HG03039 (cell line): ENCODE measurements at regions not wholly inside any gene's neighbourhood (a gene's known extent, or its start where the extent isn't known, plus 50 kb on each side); places are given as distances from the start of the nearest gene placed in this dataset.

Experiments
- ATAC-seq: cut with Tn5 transposase; IDR thresholded peaks from one replicate; pipeline ENCODE4 v1.9.1; 2021; ENCODE audit warnings: mild to moderate bottlenecking, moderate library complexity; ENCODE audit not compliant: unreplicated experiment

DNA sequence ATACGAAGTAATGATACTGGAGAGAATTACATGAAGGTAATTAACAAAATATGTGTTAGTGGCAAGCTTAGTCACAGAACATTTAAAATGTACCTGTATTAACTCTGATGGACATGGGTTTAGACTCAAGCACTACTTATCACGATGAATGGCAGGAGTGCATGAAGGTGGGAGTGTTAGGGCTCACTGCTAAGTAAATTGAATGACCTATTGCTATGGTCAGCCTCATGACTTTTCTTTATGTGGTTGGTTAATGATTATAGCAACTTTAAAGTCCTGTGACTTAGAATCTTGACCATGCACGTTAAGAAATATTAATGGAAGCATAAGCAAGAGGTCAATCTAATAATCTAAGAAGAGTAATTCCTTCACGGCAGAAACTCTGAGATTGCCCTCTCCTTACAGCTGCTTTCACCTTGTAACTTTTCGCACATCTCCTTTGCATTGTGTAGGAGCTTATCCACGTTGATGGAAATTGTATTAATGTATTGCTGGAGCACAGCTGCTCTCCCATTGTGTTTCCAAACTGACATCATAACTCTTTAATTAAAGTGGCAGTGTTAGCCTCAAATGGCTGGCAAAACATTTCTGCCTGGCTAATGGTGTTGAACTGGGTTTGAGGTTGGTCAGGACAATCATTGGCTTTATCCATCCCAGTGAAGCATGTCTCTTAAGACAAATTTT is 114.5 kb downstream of the RXFP2 start:
- ATAC-seq, result no peak

DNA sequence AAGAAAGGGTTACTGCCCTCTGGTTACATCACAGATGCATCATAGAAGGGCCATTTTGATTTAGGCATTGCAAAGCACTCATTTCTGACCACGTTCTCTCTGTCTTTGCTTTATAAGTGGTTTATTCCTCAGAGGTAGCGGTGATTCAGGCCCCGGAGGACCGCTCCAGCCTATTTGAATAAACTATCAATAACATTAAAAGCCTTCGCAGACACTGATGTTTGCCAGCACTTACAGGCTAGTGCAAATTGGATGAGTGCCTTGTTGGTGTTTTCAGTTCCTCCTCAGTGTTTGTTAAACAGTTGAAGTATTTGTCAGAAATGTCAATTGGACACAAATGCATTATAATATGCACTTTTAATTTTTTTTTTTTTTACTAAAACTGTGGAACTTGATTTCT is 120.2 kb downstream of the RXFP2 start:
- ATAC-seq, result no peak

DNA sequence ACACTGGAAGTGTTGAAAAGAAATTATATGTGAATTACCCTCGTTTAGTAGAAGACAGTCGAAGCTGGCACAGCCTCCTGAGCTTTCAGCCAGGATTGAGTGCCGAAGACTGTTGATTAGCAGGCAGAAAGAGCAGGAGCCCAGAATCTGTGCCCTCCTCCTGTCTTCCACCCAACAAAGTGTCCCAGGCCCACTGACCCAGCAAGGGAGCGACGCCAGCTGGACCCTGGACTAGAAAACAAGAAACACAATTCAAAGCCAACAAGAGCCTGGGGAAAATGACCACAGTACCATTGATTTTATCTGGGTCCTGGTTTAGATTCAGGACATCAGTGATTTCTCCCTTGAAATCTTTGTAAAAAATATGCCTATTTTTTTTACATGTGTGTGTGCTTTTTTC is 120.7 kb downstream of the RXFP2 start:
- no peak for ATAC-seq

DNA sequence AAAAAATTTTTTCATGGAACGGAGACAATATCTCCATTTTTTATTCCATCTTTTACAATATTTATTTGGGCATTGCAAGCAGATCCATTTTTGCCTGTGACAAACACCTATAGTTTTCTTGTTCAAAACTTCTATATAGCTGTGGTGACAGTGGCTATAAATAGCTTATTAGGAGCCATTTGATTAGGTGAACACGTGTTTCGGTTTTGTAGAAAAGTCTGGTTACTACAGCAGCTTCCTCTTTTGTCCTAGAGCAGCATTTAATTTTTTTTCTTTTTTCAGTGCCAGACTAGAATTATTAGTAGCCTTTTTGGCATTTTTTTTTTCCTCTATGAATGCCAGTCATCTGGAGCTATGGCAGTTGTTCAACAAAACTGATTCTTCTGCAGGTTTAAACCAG is 123.5 kb downstream of the RXFP2 start:
- ATAC-seq, result no peak

DNA sequence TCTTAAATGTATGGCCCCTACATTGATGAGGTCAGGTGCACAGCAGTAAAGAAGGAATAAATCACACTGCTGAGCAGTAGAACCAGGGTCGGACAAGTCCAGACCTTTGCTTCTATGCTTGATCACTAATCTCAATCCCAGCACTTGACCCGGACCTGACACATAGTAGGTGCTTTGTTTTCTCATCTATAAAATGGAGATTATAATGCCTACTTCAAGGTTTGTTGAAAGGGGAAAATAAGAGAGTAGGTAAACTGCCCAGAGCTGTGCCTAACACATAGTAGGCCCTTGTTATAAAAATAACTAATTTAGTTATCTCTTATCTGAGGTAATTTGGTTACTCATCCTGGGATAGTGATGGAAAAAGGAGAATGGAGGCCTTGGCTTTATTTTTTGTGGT is 125.0 kb downstream of the RXFP2 start:
- no peak for ATAC-seq

DNA sequence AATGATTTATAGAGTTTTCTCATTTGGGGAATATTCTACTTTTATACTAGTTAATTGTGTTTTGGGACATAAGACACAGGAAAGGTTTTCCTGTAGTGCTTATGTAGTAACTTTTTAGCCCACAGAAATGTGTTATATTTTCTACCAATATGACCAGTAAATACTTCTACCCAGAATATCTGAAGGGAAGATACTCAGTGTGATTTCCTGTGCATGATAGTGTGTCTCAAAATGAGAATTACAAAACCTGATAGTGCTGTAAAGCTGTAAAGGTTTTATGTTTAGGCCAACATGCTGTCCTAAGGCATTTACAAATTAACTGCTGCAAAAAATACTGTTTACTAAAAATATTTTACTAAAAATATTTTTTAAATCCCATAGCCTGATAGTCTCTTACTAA is 126.8 kb downstream of the RXFP2 start:
- no peak for ATAC-seq

DNA sequence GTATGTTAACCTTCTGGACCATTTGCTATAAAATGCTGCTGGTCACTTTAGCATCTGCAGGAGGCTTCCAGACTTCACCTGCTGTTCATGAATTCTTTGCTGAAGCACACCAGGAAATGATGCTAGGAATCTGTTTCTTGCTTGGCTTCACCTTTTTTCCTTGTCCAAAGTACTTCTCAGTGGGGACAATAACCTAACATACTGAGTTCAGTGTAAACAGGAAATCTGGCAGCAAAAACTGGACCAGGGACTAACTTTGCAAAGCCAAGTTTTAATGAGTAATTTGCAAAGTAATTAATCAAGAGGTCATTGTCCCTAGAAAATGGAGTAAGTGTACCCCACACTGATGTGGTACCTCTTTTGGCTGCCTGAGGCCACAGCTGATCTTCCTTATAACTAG is 128.4 kb downstream of the RXFP2 start:
- no peak for ATAC-seq

DNA sequence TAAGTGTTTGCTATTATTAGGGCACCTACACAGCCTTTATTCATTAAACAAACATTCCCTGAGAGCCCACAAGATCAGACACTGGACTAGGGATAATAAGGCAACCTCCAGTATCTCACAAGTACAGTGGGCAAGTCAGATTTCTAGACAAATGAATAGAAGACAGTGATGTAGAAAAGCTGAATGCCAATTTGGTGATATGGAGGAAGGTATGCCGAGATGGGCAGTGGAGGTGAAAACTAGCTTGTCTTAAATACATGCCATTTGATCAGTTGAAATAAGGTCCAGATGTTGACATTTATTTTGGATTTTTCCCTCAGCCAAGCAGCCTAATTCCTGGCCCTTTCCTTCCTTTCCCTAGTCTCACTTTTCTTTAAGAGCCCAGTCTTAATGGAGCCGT is 130.3 kb downstream of the RXFP2 start:
- no peak for ATAC-seq

DNA sequence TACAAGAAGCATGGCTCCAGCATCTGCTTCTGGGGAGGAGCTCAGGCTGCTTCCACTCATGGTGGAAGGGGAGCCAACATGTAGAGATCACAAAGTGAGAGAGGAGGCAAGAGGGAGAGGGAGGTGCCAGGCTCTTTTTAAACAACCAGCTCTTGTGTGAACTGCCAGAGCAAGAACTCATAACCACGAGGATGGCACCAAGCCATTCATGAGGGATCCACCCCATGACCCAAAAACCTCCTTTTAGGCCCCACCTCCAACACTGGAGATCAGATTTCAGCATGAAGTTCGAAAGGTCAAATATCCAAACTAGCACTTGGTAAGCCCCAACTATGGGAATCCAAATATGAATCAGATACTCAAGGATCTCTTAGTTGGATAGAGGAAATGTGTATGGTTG is 131.2 kb downstream of the RXFP2 start:
- no peak for ATAC-seq

DNA sequence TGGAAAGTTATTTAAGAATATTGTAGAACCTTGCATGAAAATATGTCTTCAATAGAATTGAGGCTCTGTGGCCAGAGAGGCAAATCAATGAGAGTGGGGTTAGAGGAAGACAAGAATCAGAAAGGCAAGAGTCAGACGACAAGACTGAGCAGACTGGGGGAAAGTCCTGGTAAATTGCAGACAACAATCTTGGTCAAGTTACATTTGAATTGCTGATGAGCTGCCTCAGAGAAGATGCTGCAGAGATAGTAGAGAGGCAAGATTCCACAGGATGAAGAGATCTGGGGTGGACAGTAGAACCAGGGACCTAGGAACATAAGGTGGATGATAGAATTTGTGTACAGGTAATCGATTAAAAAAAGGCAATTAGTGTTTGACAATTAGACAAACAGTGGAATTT is 133.8 kb downstream of the RXFP2 start:
- ATAC-seq, result no peak

DNA sequence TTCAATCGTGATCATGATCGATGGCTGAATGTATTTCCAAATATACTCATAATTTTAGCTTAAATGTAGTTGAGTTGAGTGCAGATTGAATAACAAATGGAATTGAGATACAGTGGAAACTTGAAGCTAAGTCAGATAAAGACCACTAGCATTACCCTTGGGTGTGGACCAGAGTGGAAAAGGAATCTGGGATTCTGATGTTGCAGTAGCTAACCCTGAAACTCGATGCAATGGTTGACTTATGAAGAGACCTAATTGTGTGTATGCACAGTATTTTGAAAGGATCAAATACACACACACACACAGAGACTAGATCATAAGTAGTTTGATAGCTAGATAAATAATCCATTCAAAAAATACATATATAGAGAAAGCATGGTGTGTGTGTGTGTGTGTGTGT is 135.8 kb downstream of the RXFP2 start:
- ATAC-seq, result no peak

DNA sequence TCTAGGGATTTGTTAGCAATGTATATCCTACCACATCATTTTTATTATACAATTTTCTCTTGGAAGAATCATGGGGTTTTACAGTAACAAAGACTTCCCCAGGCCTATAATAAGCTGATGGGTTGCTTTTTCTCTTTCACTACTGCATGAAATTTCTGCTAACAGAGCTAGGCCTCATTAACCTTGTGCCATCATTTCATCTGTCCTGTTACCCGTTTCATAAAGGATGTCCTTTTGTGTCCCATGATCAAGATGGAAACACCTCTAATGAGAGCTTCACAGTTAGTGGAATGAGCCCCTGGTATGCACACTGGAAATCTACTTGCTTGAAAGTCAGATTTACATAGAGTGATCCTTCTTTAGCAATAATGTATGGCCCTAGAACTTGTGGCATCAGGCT is 138.7 kb downstream of the RXFP2 start:
- ATAC-seq, result no peak

DNA sequence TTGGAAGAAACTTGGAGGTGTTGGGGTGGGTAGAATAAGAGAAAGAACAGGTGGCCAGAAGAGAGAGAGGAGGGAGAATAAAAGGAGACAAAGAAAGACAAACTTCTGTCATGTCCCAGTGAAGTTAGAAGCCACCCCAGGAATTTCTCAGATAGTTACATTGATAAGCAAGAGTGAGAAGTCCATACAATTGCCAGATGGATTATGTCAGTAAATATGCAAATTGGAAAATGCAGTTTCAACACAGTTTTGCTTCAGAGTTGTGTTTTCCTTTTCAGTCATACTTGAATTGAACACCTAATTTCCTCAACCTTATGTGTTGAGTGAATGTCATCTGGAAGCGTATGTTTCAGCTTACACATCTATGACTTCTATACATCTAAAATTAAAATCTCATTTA is 139.2 kb downstream of the RXFP2 start:
- ATAC-seq, result no peak

DNA sequence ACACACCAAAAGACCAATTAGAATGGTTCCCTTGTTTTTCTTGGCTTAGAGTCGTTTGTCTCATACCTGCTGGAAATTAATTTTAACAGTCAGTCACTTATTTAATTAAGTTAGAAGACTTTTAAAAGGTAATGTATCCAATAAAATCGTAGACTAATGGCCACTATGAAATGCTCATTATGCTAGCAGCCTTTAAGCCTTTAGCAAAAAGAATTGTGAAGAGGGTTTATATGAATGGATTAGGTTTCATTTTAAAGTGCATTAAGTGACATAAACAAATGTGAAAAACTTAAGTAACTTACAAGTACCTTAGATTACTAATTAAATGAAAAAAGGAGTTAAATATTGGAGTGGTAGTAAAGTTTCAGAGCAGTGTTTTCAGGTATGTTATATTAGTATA is 139.6 kb downstream of the RXFP2 start:
- no peak for ATAC-seq

DNA sequence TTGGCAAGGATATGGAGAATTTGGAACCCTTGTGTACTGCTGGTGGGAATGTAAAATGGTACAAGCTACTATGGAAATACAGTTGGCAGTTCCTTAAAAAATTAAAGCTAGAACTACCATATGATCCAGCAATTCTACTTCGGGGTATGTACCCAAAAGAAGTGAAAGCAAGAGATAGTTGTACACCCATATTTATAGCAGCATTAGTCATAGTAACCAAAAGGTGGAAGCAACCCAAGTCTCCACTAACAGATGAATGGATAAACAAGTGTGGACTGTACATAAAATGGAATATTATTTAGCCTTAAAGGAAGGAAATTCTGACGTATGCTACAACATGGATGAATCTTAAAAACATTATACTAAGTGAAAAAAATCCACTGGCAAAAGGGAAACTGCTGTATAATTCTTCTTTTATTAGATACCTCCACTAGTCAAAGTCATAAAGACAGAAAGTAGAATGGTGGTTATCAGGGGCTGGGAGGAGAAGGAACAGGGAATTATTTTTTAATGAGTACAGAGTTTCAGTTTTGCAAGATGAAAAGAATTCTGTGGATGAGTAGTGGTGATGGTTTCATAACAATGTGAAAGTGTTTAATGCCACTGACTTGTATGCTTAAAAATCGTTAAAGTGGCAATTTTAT is 141.6 kb downstream of the RXFP2 start:
- no peak for ATAC-seq

DNA sequence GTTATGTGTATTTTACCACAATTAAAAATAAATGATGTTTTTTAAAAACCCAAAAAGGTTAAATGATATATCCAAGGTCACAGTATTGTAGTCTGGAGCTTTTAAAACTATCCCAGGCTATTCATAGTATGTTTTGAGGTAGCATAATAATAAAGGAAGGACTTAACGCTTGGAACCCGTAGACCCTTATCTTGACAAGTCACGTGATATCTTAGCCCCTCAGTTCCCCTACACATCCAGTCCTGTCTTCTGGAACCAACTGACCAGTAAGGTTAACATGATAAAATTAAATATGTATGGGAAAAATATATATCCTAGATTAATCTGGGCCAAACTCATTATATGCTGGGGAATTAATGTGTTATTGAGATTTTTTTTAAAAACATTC is 142.2 kb downstream of the RXFP2 start:
- ATAC-seq, result no peak

DNA sequence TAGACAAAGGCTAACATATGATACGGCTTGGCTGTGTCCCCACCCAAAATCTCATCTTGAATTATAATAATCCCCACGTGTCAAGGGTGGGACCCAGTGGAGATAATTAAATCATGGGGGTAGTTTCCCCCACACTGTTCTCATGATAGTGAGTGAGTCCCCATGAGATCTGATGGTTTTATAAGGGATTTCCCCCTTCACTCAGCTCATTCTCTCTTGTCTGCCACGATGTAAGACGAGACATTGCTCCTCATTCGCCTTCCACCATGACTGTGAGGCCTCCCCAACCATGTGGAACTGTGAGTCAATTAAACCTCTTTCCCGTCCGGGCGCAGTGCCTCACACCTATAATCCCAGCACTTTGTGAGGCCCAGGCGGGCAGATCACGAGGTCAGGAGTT is 143.5 kb downstream of the RXFP2 start:
- ATAC-seq, result no peak

DNA sequence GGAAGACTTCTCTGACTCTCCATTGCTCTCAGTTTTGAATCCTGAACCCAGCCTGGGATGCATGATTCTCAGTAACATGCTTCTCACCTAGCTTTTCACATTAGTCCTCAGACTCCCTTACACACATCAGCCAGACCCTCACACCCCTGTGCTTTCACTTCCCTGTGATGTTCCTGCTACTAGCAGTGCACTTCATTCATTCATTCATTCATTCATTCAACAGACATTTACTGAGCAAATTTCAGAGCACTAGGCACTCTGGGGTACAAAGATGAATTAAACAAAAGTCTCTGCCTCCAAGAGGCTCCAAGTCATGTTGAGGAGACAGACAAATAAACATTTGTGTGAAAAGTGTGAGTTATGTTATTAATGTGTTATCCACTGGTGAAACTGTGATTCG is 145.2 kb downstream of the RXFP2 start:
- no peak for ATAC-seq

DNA sequence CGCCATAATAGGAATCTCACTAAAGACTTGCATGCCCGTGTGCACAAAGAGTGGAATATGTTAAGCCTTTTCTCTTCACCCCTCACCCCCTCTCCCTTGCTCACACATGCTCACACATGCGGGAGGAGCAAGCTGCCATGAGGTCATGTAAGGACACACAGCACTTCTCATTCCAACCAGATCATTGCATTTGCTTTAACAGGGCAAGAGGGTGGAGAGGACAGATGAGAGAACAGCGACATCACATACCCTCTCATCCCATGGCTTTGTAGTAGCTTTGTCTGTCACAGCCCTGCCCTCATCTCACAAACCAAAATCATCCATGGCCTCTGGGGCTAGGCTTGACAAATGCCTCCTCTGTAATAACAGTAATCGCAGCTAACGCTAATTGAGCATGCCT is 145.6 kb upstream of the FRY start:
- ATAC-seq, result no peak

DNA sequence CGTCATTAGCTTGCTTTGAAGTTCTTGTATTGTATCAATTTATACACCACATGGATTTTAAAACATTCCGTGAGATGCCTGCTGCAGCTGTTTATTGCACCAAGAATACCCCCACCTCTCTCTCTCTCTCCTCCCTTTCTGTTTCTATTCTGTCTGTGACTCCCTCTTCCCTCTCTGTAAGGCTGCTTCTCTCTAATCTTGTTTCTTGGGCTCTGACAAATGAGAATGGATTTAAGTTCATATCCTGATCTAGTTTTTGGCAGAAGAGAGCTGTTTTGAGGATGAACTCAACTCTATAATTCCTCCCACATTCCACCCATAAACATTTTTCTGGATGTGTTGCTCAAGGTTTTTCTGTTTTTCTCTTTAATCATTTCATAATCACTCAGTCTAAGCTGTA is 144.3 kb upstream of the FRY start:
- ATAC-seq, result no peak

DNA sequence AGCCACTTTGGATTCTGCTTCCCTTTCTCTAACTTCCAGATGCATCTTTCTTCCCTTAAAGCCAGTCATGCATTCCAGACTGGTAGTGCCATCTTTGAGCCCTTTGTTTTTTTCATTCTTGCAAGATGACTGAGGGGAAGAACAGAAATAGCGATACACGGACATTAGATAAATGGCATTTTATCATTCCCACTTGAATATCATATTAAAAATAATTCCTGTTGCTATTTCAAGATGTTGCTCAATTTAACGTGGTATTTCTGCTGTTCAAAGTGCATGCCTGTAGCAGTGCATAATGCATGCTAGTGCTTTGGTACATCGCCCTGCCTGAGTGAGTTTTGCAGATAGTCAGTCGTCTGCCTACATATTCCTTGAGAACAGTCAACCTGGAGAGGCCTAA is 140.6 kb upstream of the FRY start:
- ATAC-seq, result no peak

DNA sequence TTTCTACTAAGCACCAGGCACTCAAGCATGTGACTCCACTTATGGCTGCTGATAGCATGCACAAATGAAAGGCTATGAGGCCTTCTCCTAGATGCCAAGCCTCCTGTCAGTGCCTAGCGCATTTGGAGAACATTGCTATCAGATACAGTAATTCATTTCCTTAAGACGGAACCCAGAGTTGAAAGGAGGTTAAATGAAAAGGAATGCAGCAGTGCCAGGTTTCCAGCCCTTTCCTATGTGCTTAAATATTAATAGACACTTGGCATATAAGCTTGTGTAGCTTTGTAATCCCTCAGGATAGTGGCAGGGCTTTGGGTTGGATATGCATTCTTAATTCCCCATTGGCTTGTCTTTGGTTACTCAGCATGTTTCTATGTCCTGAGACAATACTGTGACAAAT is 140.1 kb upstream of the FRY start:
- ATAC-seq, result no peak

DNA sequence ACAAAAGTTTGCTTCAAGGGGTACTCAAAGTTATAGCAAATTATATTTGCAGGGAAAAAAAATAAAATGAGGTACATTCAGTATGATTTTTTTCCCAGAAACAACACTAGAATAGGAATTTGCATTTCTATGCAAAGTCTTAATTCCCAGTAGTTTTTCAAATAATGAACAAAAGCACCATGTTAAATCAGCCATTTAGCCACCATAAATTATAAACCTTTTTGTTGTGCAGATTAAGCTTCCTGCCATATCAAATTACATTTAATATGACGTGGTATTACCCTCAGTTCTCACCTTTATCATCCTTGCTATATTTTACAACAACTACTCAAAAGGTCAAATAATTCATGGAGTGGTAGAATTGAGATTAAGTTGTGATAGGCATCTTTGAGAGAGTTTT is 136.6 kb upstream of the FRY start:
- no peak for ATAC-seq
